ENCODE measurements at regions not wholly inside any gene's neighbourhood (a gene's known extent, or its start where the extent isn't known, plus 50 kb on each side); places are given as distances from the start of the nearest gene placed in this dataset.

DNA sequence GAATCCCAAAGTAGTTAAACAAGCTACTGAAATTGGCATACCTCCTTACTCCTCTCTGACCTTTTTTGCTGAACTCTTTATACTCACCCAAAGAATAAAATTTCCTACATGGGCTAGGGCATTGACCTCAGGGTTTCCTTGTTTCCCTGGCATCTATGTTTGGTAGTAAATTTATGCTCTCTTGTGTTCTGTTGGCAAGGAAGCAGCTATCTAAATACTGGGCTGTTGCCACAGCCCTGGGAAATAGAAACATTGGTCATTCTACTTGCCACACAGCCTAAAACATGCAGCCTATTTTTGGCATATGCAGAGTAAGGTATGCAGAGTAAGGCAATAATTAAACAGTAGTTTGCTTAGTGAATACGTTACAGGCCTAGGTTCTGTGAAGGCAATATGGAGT lies 351.4 kb downstream of the HLX start:
- intact Hi-C loops (cut with micrococcal nuclease) = no loop called here
- ChIA-PET POLR2A (no interaction called here), CTCF (interaction anchor here (0.5 kb wide), 1 partner anchor 80 kb away, joined by 5 read pairs; no protein-coding TSS in a partner anchor)
- Histone ChIP-seq H3K27me3 (replicated peaks in 1 of 4; ENCODE audit: control extremely low read depth in 1 of 4, control insufficient read depth in 3 of 4, insufficient read depth in 4 of 4, low read length in 3 of 4) (peaks cover 0 to 3% (median under 1%) of the 10 kb centered on the region in 4 experiments), H3K27ac (ENCODE audit: low read length in 2 of 2) (no peak overlapping the region), H3K36me3 (replicated peaks in 1 of 2; ENCODE audit: control extremely low read depth in 1 of 2, control insufficient read depth in 1 of 2, extremely low read depth in 1 of 2, insufficient read depth in 2 of 2, low read length in 1 of 2) (no peaks in the 10 kb centered on the region), H3K4me2 (replicated peaks; ENCODE audit: low read depth, low read length, poor library complexity, severe bottlenecking) (no peak overlapping the region), H4K20me1 (ENCODE audit: control insufficient read depth, insufficient read depth, low read length, poor library complexity, severe bottlenecking) (no peaks in the 10 kb centered on the region), H3K4me3 (ENCODE audit: control extremely low read depth in 1 of 5, extremely low read depth in 1 of 5, insufficient read depth in 1 of 5, low read depth in 2 of 5, low read length in 4 of 5) (no peak overlapping the region), H2AFZ (ENCODE audit: insufficient read depth, low read depth, low read length, poor library complexity, severe bottlenecking) (no peak overlapping the region), H3K9ac (ENCODE audit: low read length) (no peak overlapping the region), H3K79me2 (ENCODE audit: control insufficient read depth, insufficient read depth, low read length) (no peaks in the 10 kb centered on the region), H3K4me1 (ENCODE audit: control insufficient read depth in 2 of 2, insufficient read depth in 2 of 2, low read length in 2 of 2) (no peaks in the 10 kb centered on the region), H3K9me3 (ENCODE audit: control extremely low read depth in 1 of 3, control insufficient read depth in 2 of 3, insufficient read depth in 1 of 3, low read length in 2 of 3) (peaks cover 0 to 3% (median 0%) of the 10 kb centered on the region in 3 donors)
- no peaks in the 10 kb centered on the region for H3K4me1 Mint-ChIP-seq
- ATAC-seq (ENCODE audit: low read depth) = no peak
- peaks cover 25% of the 10 kb centered on the region for H3K27me3 Mint-ChIP-seq
- WGBS (ENCODE audit: insufficient coverage) = no CpG with 5 or more reads among the region's 1 CpG
- no peak overlapping the region for H3K27ac Mint-ChIP-seq
- no peaks in the 10 kb centered on the region for H3K9me3 Mint-ChIP-seq (ENCODE audit: insufficient read depth)
- no peak overlapping the region for H3K4me3 Mint-ChIP-seq
- no peak for DNase-seq
- TF ChIP-seq EZH2 (IDR thresholded peaks at IDR 0.05; ENCODE audit: borderline replicate concordance, insufficient read depth, low read depth, low read length, poor library complexity, severe bottlenecking) = no peak
- TF ChIP-seq, protein P1, sequence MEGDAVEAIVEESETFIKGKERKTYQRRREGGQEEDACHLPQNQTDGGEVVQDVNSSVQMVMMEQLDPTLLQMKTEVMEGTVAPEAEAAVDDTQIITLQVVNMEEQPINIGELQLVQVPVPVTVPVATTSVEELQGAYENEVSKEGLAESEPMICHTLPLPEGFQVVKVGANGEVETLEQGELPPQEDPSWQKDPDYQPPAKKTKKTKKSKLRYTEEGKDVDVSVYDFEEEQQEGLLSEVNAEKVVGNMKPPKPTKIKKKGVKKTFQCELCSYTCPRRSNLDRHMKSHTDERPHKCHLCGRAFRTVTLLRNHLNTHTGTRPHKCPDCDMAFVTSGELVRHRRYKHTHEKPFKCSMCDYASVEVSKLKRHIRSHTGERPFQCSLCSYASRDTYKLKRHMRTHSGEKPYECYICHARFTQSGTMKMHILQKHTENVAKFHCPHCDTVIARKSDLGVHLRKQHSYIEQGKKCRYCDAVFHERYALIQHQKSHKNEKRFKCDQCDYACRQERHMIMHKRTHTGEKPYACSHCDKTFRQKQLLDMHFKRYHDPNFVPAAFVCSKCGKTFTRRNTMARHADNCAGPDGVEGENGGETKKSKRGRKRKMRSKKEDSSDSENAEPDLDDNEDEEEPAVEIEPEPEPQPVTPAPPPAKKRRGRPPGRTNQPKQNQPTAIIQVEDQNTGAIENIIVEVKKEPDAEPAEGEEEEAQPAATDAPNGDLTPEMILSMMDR (IDR thresholded peaks at IDR 0.05) = no peak

DNA sequence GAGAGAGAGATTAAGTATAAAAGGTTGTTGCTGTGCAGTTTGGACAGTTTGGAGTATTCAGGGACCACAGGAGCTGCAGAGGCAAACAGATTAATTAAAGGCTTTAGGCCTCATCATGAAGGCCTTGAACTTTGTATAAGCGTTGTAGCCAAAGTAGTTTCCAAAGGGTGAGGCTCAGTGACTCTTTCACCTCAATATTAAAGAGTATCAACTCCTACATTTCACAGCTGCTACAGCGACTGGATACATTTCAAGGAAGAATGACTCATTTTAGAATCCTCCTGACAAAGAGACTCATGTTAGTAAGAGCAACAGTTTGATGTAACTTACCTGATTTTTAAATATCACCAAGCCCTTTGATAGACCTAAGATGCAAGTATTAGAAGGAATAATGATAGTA lies 355.5 kb downstream of the HLX start:
- ATAC-seq (ENCODE audit: low read depth) (no peak), DNase-seq (no peak)
- ChIA-PET CTCF (no interaction called here), POLR2A (no interaction called here)
- Mint-ChIP-seq H3K27ac (no peak overlapping the region), H3K4me1 (no peaks in the 10 kb centered on the region), H3K9me3 (ENCODE audit: insufficient read depth) (no peaks in the 10 kb centered on the region), H3K4me3 (no peak overlapping the region), H3K27me3 (no peaks in the 10 kb centered on the region)
- Histone ChIP-seq H3K4me1 (ENCODE audit: control insufficient read depth in 2 of 2, insufficient read depth in 2 of 2, low read length in 2 of 2) (no peaks in the 10 kb centered on the region), H3K27me3 (replicated peaks in 1 of 4; ENCODE audit: control extremely low read depth in 1 of 4, control insufficient read depth in 3 of 4, insufficient read depth in 4 of 4, low read length in 3 of 4) (peaks cover 0 to 3% (median 0%) of the 10 kb centered on the region in 4 experiments), H2AFZ (ENCODE audit: insufficient read depth, low read depth, low read length, poor library complexity, severe bottlenecking) (no peak overlapping the region), H4K20me1 (ENCODE audit: control insufficient read depth, insufficient read depth, low read length, poor library complexity, severe bottlenecking) (no peaks in the 10 kb centered on the region), H3K9me3 (ENCODE audit: control extremely low read depth in 1 of 3, control insufficient read depth in 2 of 3, insufficient read depth in 1 of 3, low read length in 2 of 3) (peaks cover 0 to 3% (median 0%) of the 10 kb centered on the region in 3 donors), H3K36me3 (replicated peaks in 1 of 2; ENCODE audit: control extremely low read depth in 1 of 2, control insufficient read depth in 1 of 2, extremely low read depth in 1 of 2, insufficient read depth in 2 of 2, low read length in 1 of 2) (no peaks in the 10 kb centered on the region), H3K9ac (ENCODE audit: low read length) (no peak overlapping the region), H3K27ac (ENCODE audit: low read length in 2 of 2) (no peak overlapping the region), H3K79me2 (ENCODE audit: control insufficient read depth, insufficient read depth, low read length) (no peaks in the 10 kb centered on the region), H3K4me3 (ENCODE audit: control extremely low read depth in 1 of 5, extremely low read depth in 1 of 5, insufficient read depth in 1 of 5, low read depth in 2 of 5, low read length in 4 of 5) (no peak overlapping the region), H3K4me2 (replicated peaks; ENCODE audit: low read depth, low read length, poor library complexity, severe bottlenecking) (no peak overlapping the region)
- intact Hi-C loops (cut with micrococcal nuclease) = no loop called here
- no peak for TF ChIP-seq EZH2 (IDR thresholded peaks at IDR 0.05; ENCODE audit: borderline replicate concordance, insufficient read depth, low read depth, low read length, poor library complexity, severe bottlenecking)
- TF ChIP-seq, protein P1 (IDR thresholded peaks at IDR 0.05) = no peak
- WGBS (ENCODE audit: insufficient coverage) = no CpG with 5 or more reads among the region's 2 CpGs

All from B cell (primary cell).